K562 (cell line): ENCODE measurements at regions not wholly inside any gene's neighbourhood (a gene's known extent, or its start where the extent isn't known, plus 50 kb on each side); places are given as distances from the start of the nearest gene placed in this dataset.

Experiments
- ETV1 ChIP-seq: fragments of 450-650 bp; conservative IDR thresholded peaks from 2 replicates; pipeline ENCODE4 v1.6.1; 2016; ENCODE audit warnings: missing genetic modification characterization, control low read depth, low read depth, missing compliant biosample characterization
- EZH2 ChIP-seq: IDR thresholded peaks from 2 replicates; pipeline ENCODE4 v1.6.1; 2012; ENCODE audit warnings: low read depth, mild to moderate bottlenecking, inconsistent platforms, low read length, borderline replicate concordance
- GTF2A2 ChIP-seq: IDR thresholded peaks from 2 replicates; pipeline ENCODE4 v1.6.1; 2016; ENCODE audit warnings: mild to moderate bottlenecking, missing genetic modification characterization, missing compliant biosample characterization
- KLF13 ChIP-seq: fragments of 450-650 bp; IDR thresholded peaks from 2 replicates; pipeline ENCODE4 v1.6.1; 2016; ENCODE audit warnings: missing genetic modification characterization, low read depth, mild to moderate bottlenecking, missing compliant biosample characterization, moderate library complexity, borderline replicate concordance
- SRF ChIP-seq, 2 experiments: fragments of 250-450, 450-650 bp in 1 of 2; sonication (Bioruptor Pico) in 1 of 2; sonication (generic) in 1 of 2; formaldehyde crosslinking; IDR thresholded peaks; 2 replicates each; pipeline versions ENCODE4 v1.5.0 to v1.5.1; 2020 to 2022; ENCODE audit warnings: mild to moderate bottlenecking in 1 of 2, missing genetic modification reagents in 1 of 2
- USF1 ChIP-seq: sonication (generic); formaldehyde crosslinking; IDR thresholded peaks from 2 replicates; pipeline ENCODE4 v1.9.0; 2022; ENCODE audit warnings: mild to moderate bottlenecking, missing genetic modification reagents
- TF ChIP-seq, protein P1 (sequence below): IDR thresholded peaks from 2 replicates; pipeline ENCODE4 v1.6.1; 2011; ENCODE audit warnings: borderline replicate concordance, low read depth, mild to moderate bottlenecking, moderate library complexity, low read length; ENCODE audit not compliant: insufficient read depth, poor library complexity, severe bottlenecking
- TF ChIP-seq, protein P2 (sequence below): fragments of 450-650 bp; IDR thresholded peaks from 2 replicates; pipeline ENCODE4 v1.7.0; 2016; ENCODE audit warnings: borderline replicate concordance
- TF ChIP-seq, protein P3 (sequence below): sonication (generic); formaldehyde crosslinking; IDR thresholded peaks from 2 replicates; pipeline ENCODE4 v1.8.0; 2022; ENCODE audit warnings: missing genetic modification reagents, mild to moderate bottlenecking, borderline replicate concordance

DNA sequence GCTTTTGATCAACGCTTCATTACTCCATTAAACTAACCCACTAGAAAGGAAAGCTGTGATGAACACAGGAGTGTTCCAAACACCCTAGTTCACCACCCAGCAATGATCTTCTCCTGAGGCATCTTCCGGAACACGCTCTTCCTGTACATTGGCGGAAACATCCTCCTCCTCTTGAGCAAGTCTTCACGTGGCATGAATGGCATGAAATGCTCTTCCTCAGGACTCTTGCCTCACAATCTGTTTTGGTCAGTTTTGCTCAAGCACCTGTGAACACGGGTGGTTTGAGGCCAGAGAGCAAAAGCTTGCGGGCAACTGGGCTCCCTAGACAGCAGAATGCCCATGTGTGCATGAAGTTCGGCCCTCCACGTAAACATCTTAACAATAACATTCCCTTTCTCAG, 734.2 kb upstream of the SALL3 start (continued):
- TF ChIP-seq, protein P1, sequence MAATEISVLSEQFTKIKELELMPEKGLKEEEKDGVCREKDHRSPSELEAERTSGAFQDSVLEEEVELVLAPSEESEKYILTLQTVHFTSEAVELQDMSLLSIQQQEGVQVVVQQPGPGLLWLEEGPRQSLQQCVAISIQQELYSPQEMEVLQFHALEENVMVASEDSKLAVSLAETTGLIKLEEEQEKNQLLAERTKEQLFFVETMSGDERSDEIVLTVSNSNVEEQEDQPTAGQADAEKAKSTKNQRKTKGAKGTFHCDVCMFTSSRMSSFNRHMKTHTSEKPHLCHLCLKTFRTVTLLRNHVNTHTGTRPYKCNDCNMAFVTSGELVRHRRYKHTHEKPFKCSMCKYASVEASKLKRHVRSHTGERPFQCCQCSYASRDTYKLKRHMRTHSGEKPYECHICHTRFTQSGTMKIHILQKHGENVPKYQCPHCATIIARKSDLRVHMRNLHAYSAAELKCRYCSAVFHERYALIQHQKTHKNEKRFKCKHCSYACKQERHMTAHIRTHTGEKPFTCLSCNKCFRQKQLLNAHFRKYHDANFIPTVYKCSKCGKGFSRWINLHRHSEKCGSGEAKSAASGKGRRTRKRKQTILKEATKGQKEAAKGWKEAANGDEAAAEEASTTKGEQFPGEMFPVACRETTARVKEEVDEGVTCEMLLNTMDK: no peak
- TF ChIP-seq, protein P2, sequence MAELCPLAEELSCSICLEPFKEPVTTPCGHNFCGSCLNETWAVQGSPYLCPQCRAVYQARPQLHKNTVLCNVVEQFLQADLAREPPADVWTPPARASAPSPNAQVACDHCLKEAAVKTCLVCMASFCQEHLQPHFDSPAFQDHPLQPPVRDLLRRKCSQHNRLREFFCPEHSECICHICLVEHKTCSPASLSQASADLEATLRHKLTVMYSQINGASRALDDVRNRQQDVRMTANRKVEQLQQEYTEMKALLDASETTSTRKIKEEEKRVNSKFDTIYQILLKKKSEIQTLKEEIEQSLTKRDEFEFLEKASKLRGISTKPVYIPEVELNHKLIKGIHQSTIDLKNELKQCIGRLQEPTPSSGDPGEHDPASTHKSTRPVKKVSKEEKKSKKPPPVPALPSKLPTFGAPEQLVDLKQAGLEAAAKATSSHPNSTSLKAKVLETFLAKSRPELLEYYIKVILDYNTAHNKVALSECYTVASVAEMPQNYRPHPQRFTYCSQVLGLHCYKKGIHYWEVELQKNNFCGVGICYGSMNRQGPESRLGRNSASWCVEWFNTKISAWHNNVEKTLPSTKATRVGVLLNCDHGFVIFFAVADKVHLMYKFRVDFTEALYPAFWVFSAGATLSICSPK: no peak
- TF ChIP-seq, protein P3, sequence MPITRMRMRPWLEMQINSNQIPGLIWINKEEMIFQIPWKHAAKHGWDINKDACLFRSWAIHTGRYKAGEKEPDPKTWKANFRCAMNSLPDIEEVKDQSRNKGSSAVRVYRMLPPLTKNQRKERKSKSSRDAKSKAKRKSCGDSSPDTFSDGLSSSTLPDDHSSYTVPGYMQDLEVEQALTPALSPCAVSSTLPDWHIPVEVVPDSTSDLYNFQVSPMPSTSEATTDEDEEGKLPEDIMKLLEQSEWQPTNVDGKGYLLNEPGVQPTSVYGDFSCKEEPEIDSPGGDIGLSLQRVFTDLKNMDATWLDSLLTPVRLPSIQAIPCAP: no peak
- no peak for TF ChIP-seq SRF (CRISPR knock-in tag; IDR thresholded peaks at IDR 0.05)
- TF ChIP-seq USF1 (CRISPR knock-in tag): no peak
- TF ChIP-seq GTF2A2 (tag): no peak
- TF ChIP-seq EZH2: no peak
- no peak for TF ChIP-seq ETV1 (tag)
- no peak for TF ChIP-seq KLF13
